Esophagus (tissue), 2 donors: ENCODE measurements at regions not wholly inside any gene's neighbourhood (a gene's known extent, or its start where the extent isn't known, plus 50 kb on each side); places are given as distances from the start of the nearest gene placed in this dataset.

Experiments
- H3K27ac ChIP-seq, 2 donors: one replicate each; pipeline ENCODE4 v1.5.1; 2013; ENCODE audit warnings: low read depth in 2 of 2, mild to moderate bottlenecking in 2 of 2, inconsistent platforms in 1 of 2, low read length in 1 of 2, moderate library complexity in 1 of 2
- H3K27me3 ChIP-seq, 2 donors: one replicate each; pipeline ENCODE4 v1.6.1; 2013; ENCODE audit warnings: low read length in 2 of 2, control low read depth in 1 of 2, mild to moderate bottlenecking in 1 of 2; ENCODE audit not compliant: insufficient read depth in 2 of 2, control insufficient read depth in 1 of 2
- H3K36me3 ChIP-seq, 2 donors: one replicate each; pipeline ENCODE4 v1.6.1; 2013; ENCODE audit warnings: low read length in 1 of 2; ENCODE audit not compliant: control insufficient read depth in 2 of 2, insufficient read depth in 2 of 2
- H3K4me1 ChIP-seq, 2 donors: one replicate each; pipeline ENCODE4 v1.6.1; 2013; ENCODE audit warnings: low read length in 1 of 2; ENCODE audit not compliant: control insufficient read depth in 2 of 2, insufficient read depth in 2 of 2
- H3K4me3 ChIP-seq, 2 donors: one replicate each; pipeline ENCODE4 v1.5.1; 2013; ENCODE audit warnings: low read length in 2 of 2, mild to moderate bottlenecking in 2 of 2, low read depth in 1 of 2, moderate library complexity in 1 of 2
- H3K9me3 ChIP-seq, 2 donors: one replicate each; pipeline ENCODE4 v1.6.1; 2013; ENCODE audit warnings: mild to moderate bottlenecking in 2 of 2, low read depth in 1 of 2, low read length in 1 of 2, moderate library complexity in 1 of 2; ENCODE audit not compliant: control insufficient read depth in 2 of 2, insufficient read depth in 1 of 2
- WGBS, 2 donors: extraction: QIAGEN DNeasy Blood & Tissue Kit; methylation state at CpG; one replicate each; pipeline ENCODE4 v1.1.7; 2013; 5-methylcytosine and 5-hydroxymethylcytosine counted together
- donor health status: healthy with polysubstance abuse.
- donor health status: Bipolar disorder and iron deficiency.

- Histone ChIP-seq H3K27ac (no peak overlapping the region), H3K9me3 (no peaks in the 10 kb centered on the region), H3K4me3 (no peak overlapping the region), H3K27me3 (peaks cover 2% of the 10 kb centered on the region in 2 donors), H3K36me3 (no peaks in the 10 kb centered on the region), H3K4me1 (no peaks in the 10 kb centered on the region)
- 67 to 70% methylated on average over 6 of the region's 6 CpGs for WGBS, 2 donors
Observed at GRCh38 chr7:91636129-91636724, 244.3 kb downstream of the MTERF1 start.

GRCh38 chr7:91636728-91637127 lies 243.8 kb downstream of the MTERF1 start:
- 55 to 76% methylated on average over 2 of the region's 2 CpGs for whole genome bisulfite sequencing, 2 donors
- Histone ChIP-seq H3K27me3 (peaks cover 2% of the 10 kb centered on the region in 2 donors), H3K27ac (no peak overlapping the region), H3K9me3 (no peaks in the 10 kb centered on the region), H3K4me3 (no peak overlapping the region), H3K4me1 (no peaks in the 10 kb centered on the region), H3K36me3 (no peaks in the 10 kb centered on the region)

GRCh38 chr7:91644256-91644655 lies 236.2 kb downstream of the MTERF1 start:
- WGBS, 2 donors, result 91 to 93% methylated on average over 4 of the region's 4 CpGs
- Histone ChIP-seq H3K4me3 (no peak overlapping the region), H3K27me3 (peaks cover 0 to 2% of the 10 kb centered on the region in 2 donors), H3K27ac (no peak overlapping the region), H3K9me3 (no peaks in the 10 kb centered on the region), H3K36me3 (no peaks in the 10 kb centered on the region), H3K4me1 (no peaks in the 10 kb centered on the region)

- Histone ChIP-seq H3K27ac (no peak overlapping the region), H3K4me1 (no peaks in the 10 kb centered on the region), H3K9me3 (no peaks in the 10 kb centered on the region), H3K27me3 (peaks cover 0 to under 1% of the 10 kb centered on the region in 2 donors), H3K36me3 (no peaks in the 10 kb centered on the region), H3K4me3 (no peak overlapping the region)
- WGBS, 2 donors, result 98 to 100% methylated on average over 1 of the region's 1 CpG
Observed at GRCh38 chr7:91645542-91645941, 235.0 kb downstream of the MTERF1 start.

GRCh38 chr7:91651986-91652385 lies 228.5 kb downstream of the MTERF1 start:
- Histone ChIP-seq H3K36me3 (no peaks in the 10 kb centered on the region), H3K4me3 (no peak overlapping the region), H3K4me1 (no peaks in the 10 kb centered on the region), H3K27me3 (no peaks in the 10 kb centered on the region), H3K9me3 (no peaks in the 10 kb centered on the region), H3K27ac (no peak overlapping the region)
- WGBS, 2 donors, result 77 to 96% methylated on average over 1 of the region's 1 CpG

- no peak overlapping the region for H3K4me3 ChIP-seq
- no peak overlapping the region for H3K27ac ChIP-seq
- no peaks in the 10 kb centered on the region for H3K9me3 ChIP-seq
- H3K4me1 ChIP-seq, result no peaks in the 10 kb centered on the region
- H3K36me3 ChIP-seq, result no peaks in the 10 kb centered on the region
- no peaks in the 10 kb centered on the region for H3K27me3 ChIP-seq
Observed at GRCh38 chr7:91653286-91653685, 227.2 kb downstream of the MTERF1 start.

GRCh38 chr7:91655656-91656055 lies 224.8 kb downstream of the MTERF1 start:
- Histone ChIP-seq H3K4me3 (no peak overlapping the region), H3K4me1 (no peaks in the 10 kb centered on the region), H3K27me3 (no peaks in the 10 kb centered on the region), H3K9me3 (no peaks in the 10 kb centered on the region), H3K36me3 (no peaks in the 10 kb centered on the region), H3K27ac (no peak overlapping the region)

GRCh38 chr7:91656541-91657482 lies 223.7 kb downstream of the MTERF1 start:
- no peaks in the 10 kb centered on the region for H3K36me3 ChIP-seq
- H3K27ac ChIP-seq, result no peak overlapping the region
- H3K9me3 ChIP-seq, result no peaks in the 10 kb centered on the region
- 71 to 75% methylated on average over 9 of the region's 9 CpGs for WGBS, 2 donors
- H3K4me1 ChIP-seq, result no peaks in the 10 kb centered on the region
- H3K4me3 ChIP-seq, result no peak overlapping the region
- no peaks in the 10 kb centered on the region for H3K27me3 ChIP-seq

GRCh38 chr7:91657483-91658071 lies 222.9 kb downstream of the MTERF1 start:
- 43 to 47% methylated on average over 3 of the region's 3 CpGs for WGBS, 2 donors
- H3K4me3 ChIP-seq, result no peak overlapping the region
- no peaks in the 10 kb centered on the region for H3K4me1 ChIP-seq
- H3K27ac ChIP-seq, result no peak overlapping the region
- H3K27me3 ChIP-seq, result no peaks in the 10 kb centered on the region
- no peaks in the 10 kb centered on the region for H3K36me3 ChIP-seq
- no peaks in the 10 kb centered on the region for H3K9me3 ChIP-seq
